Upper lobe of right lung (tissue), 1 donor: ENCODE measurements at regions not wholly inside any gene's neighbourhood (a gene's known extent, or its start where the extent isn't known, plus 50 kb on each side); places are given as distances from the start of the nearest gene placed in this dataset.

Experiments used
- ATAC-seq: fragments of 200-7000 bp; cut with Tn5 transposase; one replicate; pipeline ENCODE4 v1.9.1; 2020; ENCODE audit warnings: mild to moderate bottlenecking, moderate library complexity
- DNase-seq: peaks from one replicate; pipeline ENCODE4 v3.0.0-alpha.2; 2020
- H3K27ac ChIP-seq: fragments of 200-600 bp; one replicate; pipeline ENCODE4 v1.8.0; 2022
- H3K27me3 ChIP-seq: fragments of 200-600 bp; one replicate; pipeline ENCODE4 v1.8.0; 2022; ENCODE audit warnings: mild to moderate bottlenecking
- H3K36me3 ChIP-seq: fragments of 200-600 bp; one replicate; pipeline ENCODE4 v1.8.0; 2022
- H3K4me1 ChIP-seq: fragments of 200-600 bp; one replicate; pipeline ENCODE4 v1.8.0; 2022
- H3K4me3 ChIP-seq: fragments of 200-600 bp; one replicate; pipeline ENCODE4 v1.8.0; 2022; ENCODE audit warnings: mild to moderate bottlenecking
- H3K9me3 ChIP-seq: fragments of 200-600 bp; one replicate; pipeline ENCODE4 v1.8.0; 2022
- CTCF ChIP-seq: fragments of 200-600 bp; IDR thresholded peaks from one replicate; pipeline ENCODE4 v1.8.0; 2022; ENCODE audit warnings: antibody characterized with exemption
- intact Hi-C: fragments of 100-400 bp; cut with DNase I; formaldehyde crosslinking; loops from one replicate; pipeline ENCODE4 v1.11.0; 2022
- donor health status: DM: no; HTN: yes; CAD: no; lungs with severe emphysema.

DNA sequence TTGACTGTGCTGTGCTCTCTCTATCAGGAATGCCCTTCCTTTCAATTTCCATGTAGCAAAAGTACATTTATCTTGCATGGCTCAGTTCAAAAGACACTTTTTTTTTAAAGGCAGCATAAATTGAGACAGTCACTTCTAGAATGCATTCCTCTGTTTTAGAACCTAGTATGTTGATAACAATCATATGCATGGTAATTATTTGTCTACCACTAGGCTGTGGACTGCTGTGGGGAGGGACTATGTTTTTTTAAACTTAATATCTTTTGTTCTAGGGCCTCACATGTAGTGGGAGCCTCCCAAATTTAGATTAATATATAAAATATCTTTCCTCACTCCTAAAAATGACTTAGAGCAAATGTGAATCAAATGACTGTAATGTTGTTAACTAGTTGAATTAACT is 269.9 kb downstream of the MEIS1 start:
- Histone ChIP-seq H3K27me3 (no peaks in the 10 kb centered on the region), H3K27ac (no peak overlapping the region), H3K36me3 (no peaks in the 10 kb centered on the region), H3K4me1 (no peaks in the 10 kb centered on the region), H3K4me3 (no peak overlapping the region), H3K9me3 (no peaks in the 10 kb centered on the region)
- no peak for TF ChIP-seq CTCF
- intact Hi-C loops, result no loop called here
- ATAC-seq (no peak), DNase-seq (no peak)

GRCh38 chr2:66714610-66715009 is 279.7 kb downstream of the MEIS1 start:
- H3K4me3 ChIP-seq, result no peak overlapping the region
- H3K4me1 ChIP-seq, result no peaks in the 10 kb centered on the region
- TF ChIP-seq CTCF, result no peak
- no peaks in the 10 kb centered on the region for H3K9me3 ChIP-seq
- no peak overlapping the region for H3K27ac ChIP-seq
- DNase-seq (no peak), ATAC-seq (no peak)
- no peaks in the 10 kb centered on the region for H3K27me3 ChIP-seq
- intact Hi-C loops, result no loop called here
- no peaks in the 10 kb centered on the region for H3K36me3 ChIP-seq

DNA sequence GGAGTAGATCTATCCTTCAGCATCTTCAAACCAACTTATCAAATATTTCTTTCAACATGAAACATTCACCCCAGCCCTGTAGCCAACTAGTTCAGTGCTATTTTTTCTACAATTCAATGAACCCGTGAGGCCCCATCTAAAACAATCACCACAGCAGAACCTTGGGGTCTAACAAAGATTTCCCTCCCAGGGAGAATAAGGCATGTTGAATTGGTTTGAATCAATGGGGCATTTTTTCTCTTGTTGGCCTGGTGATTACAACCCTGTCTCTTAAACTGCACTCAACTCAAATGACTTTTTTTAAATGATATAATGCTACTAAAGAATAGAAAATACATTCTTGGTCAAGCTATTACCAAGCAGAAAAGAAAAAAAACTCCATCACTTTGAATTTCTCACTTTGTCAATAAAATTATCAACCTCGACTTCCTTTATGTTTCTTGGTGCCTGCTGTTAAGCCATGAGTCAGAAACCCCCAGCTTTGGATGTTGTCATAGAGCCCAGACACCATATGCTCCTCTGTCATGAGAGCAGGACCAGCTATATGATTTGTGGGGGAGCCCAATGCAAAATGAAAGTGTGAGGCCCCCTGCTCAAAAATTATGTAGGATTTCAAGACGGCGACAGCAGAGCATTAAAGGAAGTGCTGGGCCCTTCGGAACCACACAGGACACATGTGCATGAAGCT is 282.4 kb downstream of the MEIS1 start:
- no peak for DNase-seq
- intact Hi-C loops, result no loop called here
- H3K4me1 ChIP-seq, result no peaks in the 10 kb centered on the region
- ATAC-seq, result no peak
- no peak for TF ChIP-seq CTCF
- H3K36me3 ChIP-seq, result no peaks in the 10 kb centered on the region
- H3K9me3 ChIP-seq, result no peaks in the 10 kb centered on the region
- no peak overlapping the region for H3K27ac ChIP-seq
- no peak overlapping the region for H3K4me3 ChIP-seq
- no peaks in the 10 kb centered on the region for H3K27me3 ChIP-seq

GRCh38 chr2:66717973-66718372 is 283.0 kb downstream of the MEIS1 start:
- no peak overlapping the region for H3K4me3 ChIP-seq
- no peaks in the 10 kb centered on the region for H3K4me1 ChIP-seq
- no peaks in the 10 kb centered on the region for H3K36me3 ChIP-seq
- H3K27me3 ChIP-seq, result no peaks in the 10 kb centered on the region
- DNase-seq (no peak), ATAC-seq (no peak)
- H3K9me3 ChIP-seq, result no peaks in the 10 kb centered on the region
- intact Hi-C loops, result no loop called here
- H3K27ac ChIP-seq, result no peak overlapping the region
- no peak for TF ChIP-seq CTCF

DNA sequence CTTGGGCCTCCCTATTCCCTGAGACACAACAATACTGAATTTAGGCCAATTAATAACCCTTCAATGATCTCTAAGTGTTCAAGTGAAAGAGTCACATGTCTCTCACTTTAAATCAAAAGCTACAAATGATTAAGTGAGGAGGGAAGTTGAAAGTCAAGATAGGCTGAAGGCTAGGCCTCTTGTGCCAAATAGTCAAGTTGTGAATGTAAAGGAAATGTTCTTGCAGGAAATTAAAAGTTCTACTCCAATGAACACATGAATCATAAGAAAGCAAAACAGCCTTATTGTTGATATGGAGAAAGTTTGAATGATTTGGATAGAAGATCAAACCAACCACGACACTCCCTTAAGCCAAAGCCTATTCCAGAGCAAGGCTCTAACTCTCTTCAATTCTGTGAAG is 286.9 kb downstream of the MEIS1 start:
- H3K4me1 ChIP-seq, result no peaks in the 10 kb centered on the region
- H3K9me3 ChIP-seq, result no peaks in the 10 kb centered on the region
- no peak overlapping the region for H3K27ac ChIP-seq
- intact Hi-C loops, result no loop called here
- no peak for DNase-seq
- H3K27me3 ChIP-seq, result no peaks in the 10 kb centered on the region
- no peak for TF ChIP-seq CTCF
- H3K36me3 ChIP-seq, result no peaks in the 10 kb centered on the region
- ATAC-seq, result no peak
- no peak overlapping the region for H3K4me3 ChIP-seq

DNA sequence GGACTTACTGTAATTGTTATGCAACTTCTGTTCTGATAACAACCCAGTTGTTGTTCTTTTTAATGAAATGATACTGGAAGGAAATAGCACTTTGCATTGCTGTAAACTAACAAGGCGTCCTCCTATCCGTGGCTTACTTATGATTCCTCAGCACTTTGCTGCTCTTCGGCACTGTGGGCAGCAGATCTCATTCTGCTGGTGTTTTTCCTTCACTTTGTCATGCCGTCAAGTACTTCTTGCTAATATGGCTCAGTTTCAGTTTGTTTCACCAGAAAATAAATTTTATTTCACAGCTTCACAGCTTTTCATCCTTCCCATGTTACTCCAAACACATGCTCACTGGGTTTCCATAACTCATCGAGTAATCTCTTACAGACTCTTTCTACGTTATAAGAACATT is 289.3 kb downstream of the MEIS1 start:
- Histone ChIP-seq H3K27me3 (no peaks in the 10 kb centered on the region), H3K27ac (no peak overlapping the region), H3K9me3 (no peaks in the 10 kb centered on the region), H3K4me1 (no peaks in the 10 kb centered on the region), H3K4me3 (no peak overlapping the region), H3K36me3 (no peaks in the 10 kb centered on the region)
- intact Hi-C loops, result no loop called here
- TF ChIP-seq CTCF, result no peak
- no peak for ATAC-seq
- no peak for DNase-seq
